ENCODE measurements at regions not wholly inside any gene's neighbourhood (a gene's known extent, or its start where the extent isn't known, plus 50 kb on each side); places are given as distances from the start of the nearest gene placed in this dataset.

DNA sequence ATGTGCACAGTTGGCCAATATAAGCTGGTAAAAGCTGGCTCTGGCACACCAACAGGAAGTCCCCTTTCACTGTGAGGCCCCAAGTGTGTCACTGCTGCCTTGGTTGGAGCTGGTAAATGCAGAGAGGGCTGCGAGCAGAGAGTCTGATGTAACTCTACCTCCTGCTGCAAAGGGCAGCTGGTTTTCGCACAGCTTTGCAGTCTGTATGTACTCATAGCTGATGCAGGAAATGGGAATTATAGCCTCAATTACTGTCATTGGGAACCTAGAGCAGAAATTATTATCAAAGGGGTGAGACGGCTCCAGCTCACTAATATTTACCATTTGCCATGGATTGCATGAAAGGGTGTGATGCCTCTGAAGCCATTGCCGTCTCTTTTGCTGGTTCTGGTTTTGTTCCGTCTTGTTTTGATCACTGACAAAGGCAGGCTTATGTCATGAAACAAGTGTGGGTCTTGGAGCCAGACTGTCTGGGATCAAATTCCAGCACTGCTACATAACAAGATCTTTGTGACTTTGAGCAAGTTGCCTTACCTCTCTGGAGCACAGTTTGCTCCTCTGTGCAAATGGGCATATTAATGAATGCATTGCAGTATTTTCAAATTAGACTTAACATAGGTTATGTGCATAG lies 124.3 kb upstream of the SLC25A48 start:
- H3K27me3 Mint-ChIP-seq (ENCODE audit: unreplicated experiment): peaks cover 54% of the 10 kb centered on the region
- TF ChIP-seq CTCF (IDR thresholded peaks at IDR 0.05; ENCODE audit: unreplicated experiment): no peak
- CTCF ChIA-PET: no interaction called here
- no peaks in the 10 kb centered on the region for H3K9me3 Mint-ChIP-seq (ENCODE audit: low read depth, unreplicated experiment)
- intact Hi-C loops (cut with micrococcal nuclease; ENCODE audit: unreplicated experiment): no loop called here
- no peak overlapping the region for H3K4me3 Mint-ChIP-seq (ENCODE audit: low read depth, unreplicated experiment)
- no peak for DNase-seq
- H3K4me1 Mint-ChIP-seq (ENCODE audit: low read depth, unreplicated experiment): peaks cover 14% of the 10 kb centered on the region
- no peak overlapping the region for H3K27ac Mint-ChIP-seq (ENCODE audit: unreplicated experiment)
- no TSS peak for BruUV-seq (replicated peaks)
- H3K36me3 Mint-ChIP-seq (ENCODE audit: insufficient read depth, unreplicated experiment): no peaks in the 10 kb centered on the region

DNA sequence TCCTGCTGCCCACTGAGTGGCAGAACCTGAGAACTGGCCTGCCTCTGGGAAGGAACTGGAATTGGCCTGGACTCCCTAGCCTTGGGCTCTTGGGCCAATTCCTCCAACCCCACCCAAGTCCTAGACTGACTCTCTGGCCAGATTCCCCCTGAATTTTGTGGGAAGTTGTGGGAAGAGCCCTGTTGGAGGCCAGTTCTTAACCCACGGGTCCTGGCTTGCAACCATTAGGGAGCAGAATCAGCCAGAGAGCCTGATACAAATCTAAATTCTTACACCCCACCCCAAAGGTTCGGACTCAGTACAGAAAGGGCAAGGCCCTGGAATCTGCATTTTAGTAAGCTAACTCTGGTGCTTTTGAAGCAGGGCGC lies 125.3 kb upstream of the SLC25A48 start:
- CTCF ChIA-PET: no interaction called here
- peaks cover 44% of the 10 kb centered on the region for H3K27me3 Mint-ChIP-seq (ENCODE audit: unreplicated experiment)
- peaks cover 12% of the 10 kb centered on the region for H3K4me1 Mint-ChIP-seq (ENCODE audit: low read depth, unreplicated experiment)
- DNase-seq: no peak
- no peaks in the 10 kb centered on the region for H3K36me3 Mint-ChIP-seq (ENCODE audit: insufficient read depth, unreplicated experiment)
- no peak for TF ChIP-seq CTCF (IDR thresholded peaks at IDR 0.05; ENCODE audit: unreplicated experiment)
- no TSS peak for BruUV-seq (replicated peaks)
- intact Hi-C loops (cut with micrococcal nuclease; ENCODE audit: unreplicated experiment): no loop called here
- H3K4me3 Mint-ChIP-seq (ENCODE audit: low read depth, unreplicated experiment): no peak overlapping the region
- no peaks in the 10 kb centered on the region for H3K9me3 Mint-ChIP-seq (ENCODE audit: low read depth, unreplicated experiment)
- H3K27ac Mint-ChIP-seq (ENCODE audit: unreplicated experiment): no peak overlapping the region

DNA sequence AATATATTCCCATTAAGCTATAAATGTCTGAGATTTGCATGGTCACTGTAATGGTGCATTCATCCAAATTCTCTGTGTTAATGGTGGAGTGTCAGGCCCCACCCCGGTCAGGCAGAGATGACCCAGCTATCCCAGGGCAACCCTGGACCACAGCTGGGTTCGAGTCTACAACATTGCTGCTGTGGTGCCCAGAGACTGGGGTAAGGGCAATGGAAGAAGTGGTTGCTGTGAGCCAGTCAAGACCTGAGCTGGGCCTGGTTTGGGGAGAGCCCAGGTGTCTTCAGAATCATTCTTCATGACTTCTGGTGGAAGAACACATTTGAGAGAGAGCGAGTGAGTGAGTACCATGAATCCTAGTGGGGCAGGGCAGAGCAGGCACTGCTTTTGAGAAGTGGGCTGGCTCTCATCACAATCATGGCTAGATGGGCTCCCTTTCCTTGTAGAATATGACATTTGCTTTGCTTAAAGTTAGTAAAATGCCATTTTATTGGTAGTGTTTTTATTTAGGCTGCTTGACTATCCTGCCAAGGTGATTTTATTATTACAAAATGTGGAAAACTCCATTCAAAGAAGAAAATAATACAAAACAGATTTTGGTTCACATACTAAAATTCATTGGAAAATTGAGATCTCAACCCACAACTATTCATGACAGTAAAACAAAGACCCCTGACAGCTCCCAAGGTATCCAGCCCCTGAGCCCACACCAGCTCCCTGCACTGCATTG lies 125.8 kb upstream of the SLC25A48 start:
- Mint-ChIP-seq H3K27me3 (ENCODE audit: unreplicated experiment) (peaks cover 38% of the 10 kb centered on the region), H3K4me1 (ENCODE audit: low read depth, unreplicated experiment) (peaks cover 12% of the 10 kb centered on the region), H3K9me3 (ENCODE audit: low read depth, unreplicated experiment) (no peaks in the 10 kb centered on the region), H3K4me3 (ENCODE audit: low read depth, unreplicated experiment) (no peak overlapping the region), H3K27ac (ENCODE audit: unreplicated experiment) (no peak overlapping the region), H3K36me3 (ENCODE audit: insufficient read depth, unreplicated experiment) (no peaks in the 10 kb centered on the region)
- no peak for DNase-seq
- intact Hi-C loops (cut with micrococcal nuclease; ENCODE audit: unreplicated experiment): no loop called here
- TF ChIP-seq CTCF (IDR thresholded peaks at IDR 0.05; ENCODE audit: unreplicated experiment): no peak
- BruUV-seq (replicated peaks): no TSS peak
- CTCF ChIA-PET: no interaction called here

- TF ChIP-seq CTCF (IDR thresholded peaks at IDR 0.05; ENCODE audit: unreplicated experiment): no peak
Measured at GRCh38 chr5:135707302-135707701, 127.2 kb upstream of the SLC25A48 start.

More at GRCh38 chr5:135707302-135707701, 127.2 kb upstream of the SLC25A48 start:
- peaks cover 25% of the 10 kb centered on the region for H3K27me3 Mint-ChIP-seq (ENCODE audit: unreplicated experiment)
- DNase-seq: no peak
- H3K27ac Mint-ChIP-seq (ENCODE audit: unreplicated experiment): no peak overlapping the region
- CTCF ChIA-PET: interaction anchor here (0.9 to 1.6 kb wide), 2 partner anchors 19 to 146 kb away, joined by 3 to 4 read pairs; no protein-coding TSS in a partner anchor
- H3K9me3 Mint-ChIP-seq (ENCODE audit: low read depth, unreplicated experiment): no peaks in the 10 kb centered on the region
- no peaks in the 10 kb centered on the region for H3K36me3 Mint-ChIP-seq (ENCODE audit: insufficient read depth, unreplicated experiment)
- intact Hi-C loops (cut with micrococcal nuclease; ENCODE audit: unreplicated experiment): no loop called here
- peaks cover 12% of the 10 kb centered on the region for H3K4me1 Mint-ChIP-seq (ENCODE audit: low read depth, unreplicated experiment)
- no TSS peak for BruUV-seq (replicated peaks)
- H3K4me3 Mint-ChIP-seq (ENCODE audit: low read depth, unreplicated experiment): no peak overlapping the region

Measured in Calu3 (cell line).